Hepatocyte (in vitro differentiated cells): ENCODE measurements at regions not wholly inside any gene's neighbourhood (a gene's known extent, or its start where the extent isn't known, plus 50 kb on each side); places are given as distances from the start of the nearest gene placed in this dataset.
"Not testable (repeated sequence)": the region's sequence is repeated elsewhere in the genome, so short reads cannot be mapped to it uniquely, and the experiment has no call there.

Experiments used
- DNase-seq: peaks from one replicate; pipeline ENCODE4 v3.0.0-alpha.2; 2016; ENCODE audit warnings: low spot score
- H2AFZ ChIP-seq: fragments of 200-600 bp; sonication (generic); 2 replicates; pipeline ENCODE4 v1.6.0; 2016; ENCODE audit warnings: antibody characterized with exemption, mild to moderate bottlenecking
- H3K27ac ChIP-seq: fragments of 200-600 bp; sonication (generic); 2 replicates; pipeline ENCODE4 v1.5.1; 2016; ENCODE audit warnings: mild to moderate bottlenecking
- H3K27me3 ChIP-seq: fragments of 200-600 bp; sonication (generic); 2 replicates; pipeline ENCODE4 v1.6.1; 2016
- H3K36me3 ChIP-seq: fragments of 200-600 bp; sonication (generic); replicated peaks from 2 replicates; pipeline ENCODE4 v1.5.1; 2016; ENCODE audit warnings: low read depth; ENCODE audit not compliant: insufficient read depth
- H3K4me1 ChIP-seq: fragments of 200-600 bp; sonication (generic); 2 replicates; pipeline ENCODE4 v1.5.1; 2016; ENCODE audit warnings: mild to moderate bottlenecking, moderate library complexity; ENCODE audit not compliant: insufficient read depth
- H3K4me2 ChIP-seq: fragments of 200-600 bp; sonication (generic); 2 replicates; pipeline ENCODE4 v1.6.0; 2016
- H3K4me3 ChIP-seq: fragments of 200-600 bp; sonication (generic); 2 replicates; pipeline ENCODE4 v1.5.1; 2016; ENCODE audit warnings: mild to moderate bottlenecking
- H3K79me2 ChIP-seq: fragments of 200-600 bp; sonication (generic); 2 replicates; pipeline ENCODE4 v1.6.0; 2017; ENCODE audit warnings: mild to moderate bottlenecking
- H3K9me2 ChIP-seq: fragments of 200-600 bp; sonication (generic); replicated peaks from 2 replicates; pipeline ENCODE4 v1.6.0; 2017; ENCODE audit warnings: mild to moderate bottlenecking; ENCODE audit not compliant: insufficient read depth
- H3K9me3 ChIP-seq: fragments of 200-600 bp; sonication (generic); 2 replicates; pipeline ENCODE4 v1.5.1; 2016; ENCODE audit warnings: low read depth, mild to moderate bottlenecking
- H4K20me1 ChIP-seq: fragments of 200-600 bp; sonication (generic); 2 replicates; pipeline ENCODE4 v1.6.0; 2016; ENCODE audit warnings: mild to moderate bottlenecking; ENCODE audit not compliant: insufficient read depth, poor library complexity, severe bottlenecking
- EZH2 ChIP-seq: fragments of 200-600 bp; sonication (generic); IDR thresholded peaks from 2 replicates; pipeline ENCODE4 v1.6.1; 2016; ENCODE audit warnings: antibody characterized with exemption, mild to moderate bottlenecking, borderline replicate concordance
- EZH2phosphoT487 ChIP-seq: fragments of 200-600 bp; sonication (generic); IDR thresholded peaks from one replicate; pipeline ENCODE4 v1.6.1; 2018; ENCODE audit warnings: antibody characterized with exemption, mild to moderate bottlenecking, low read depth, moderate library complexity; ENCODE audit not compliant: unreplicated experiment, severe bottlenecking
- WGBS: methylation state at CpG from one replicate; pipeline ENCODE4 v1.1.6; 2016; ENCODE audit warnings: low lambda C conversion rate; ENCODE audit errors: missing lambda C conversion rate; 5-methylcytosine and 5-hydroxymethylcytosine counted together
- TF ChIP-seq, protein P1 (sequence below): fragments of 200-600 bp; sonication (generic); IDR thresholded peaks from 2 replicates; pipeline ENCODE4 v1.5.1; 2016; ENCODE audit warnings: antibody characterized with exemption, mild to moderate bottlenecking; ENCODE audit not compliant: poor library complexity

DNA sequence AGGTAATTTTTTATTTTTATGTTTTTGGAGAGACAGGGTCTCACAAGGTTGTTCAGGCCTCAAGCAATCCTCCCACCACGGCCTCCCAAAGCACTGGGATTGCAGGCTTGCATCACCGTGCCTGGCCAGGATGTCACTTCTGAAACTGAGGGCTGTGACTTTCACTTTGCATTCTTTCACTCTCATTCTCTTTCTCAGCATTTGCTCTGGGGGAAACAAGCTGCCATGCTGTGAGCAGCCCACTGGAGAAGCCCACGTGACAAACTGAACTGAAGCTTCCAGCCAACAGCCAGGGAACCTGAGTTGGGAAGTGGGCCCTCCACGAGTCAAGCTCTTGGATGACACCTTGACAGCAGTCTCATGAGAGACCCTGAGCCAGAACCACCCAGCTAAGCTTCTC lies 109.4 kb downstream of the C5orf15 start:
- Histone ChIP-seq H3K27ac (no peak overlapping the region), H3K79me2 (no peaks in the 10 kb centered on the region), H3K27me3 (no peaks in the 10 kb centered on the region), H3K9me2 (no peaks in the 10 kb centered on the region), H3K4me2 (no peak overlapping the region), H2AFZ (no peak overlapping the region), H4K20me1 (no peaks in the 10 kb centered on the region), H3K9me3 (no peaks in the 10 kb centered on the region), H3K4me3 (no peak overlapping the region), H3K4me1 (no peaks in the 10 kb centered on the region), H3K36me3 (no peaks in the 10 kb centered on the region)
- TF ChIP-seq, protein P1, sequence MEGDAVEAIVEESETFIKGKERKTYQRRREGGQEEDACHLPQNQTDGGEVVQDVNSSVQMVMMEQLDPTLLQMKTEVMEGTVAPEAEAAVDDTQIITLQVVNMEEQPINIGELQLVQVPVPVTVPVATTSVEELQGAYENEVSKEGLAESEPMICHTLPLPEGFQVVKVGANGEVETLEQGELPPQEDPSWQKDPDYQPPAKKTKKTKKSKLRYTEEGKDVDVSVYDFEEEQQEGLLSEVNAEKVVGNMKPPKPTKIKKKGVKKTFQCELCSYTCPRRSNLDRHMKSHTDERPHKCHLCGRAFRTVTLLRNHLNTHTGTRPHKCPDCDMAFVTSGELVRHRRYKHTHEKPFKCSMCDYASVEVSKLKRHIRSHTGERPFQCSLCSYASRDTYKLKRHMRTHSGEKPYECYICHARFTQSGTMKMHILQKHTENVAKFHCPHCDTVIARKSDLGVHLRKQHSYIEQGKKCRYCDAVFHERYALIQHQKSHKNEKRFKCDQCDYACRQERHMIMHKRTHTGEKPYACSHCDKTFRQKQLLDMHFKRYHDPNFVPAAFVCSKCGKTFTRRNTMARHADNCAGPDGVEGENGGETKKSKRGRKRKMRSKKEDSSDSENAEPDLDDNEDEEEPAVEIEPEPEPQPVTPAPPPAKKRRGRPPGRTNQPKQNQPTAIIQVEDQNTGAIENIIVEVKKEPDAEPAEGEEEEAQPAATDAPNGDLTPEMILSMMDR = no peak
- TF ChIP-seq EZH2phosphoT487 (no peak), EZH2 (no peak)
- no peak for DNase-seq
- 88% methylated on average over 4 of the region's 4 CpGs for WGBS

DNA sequence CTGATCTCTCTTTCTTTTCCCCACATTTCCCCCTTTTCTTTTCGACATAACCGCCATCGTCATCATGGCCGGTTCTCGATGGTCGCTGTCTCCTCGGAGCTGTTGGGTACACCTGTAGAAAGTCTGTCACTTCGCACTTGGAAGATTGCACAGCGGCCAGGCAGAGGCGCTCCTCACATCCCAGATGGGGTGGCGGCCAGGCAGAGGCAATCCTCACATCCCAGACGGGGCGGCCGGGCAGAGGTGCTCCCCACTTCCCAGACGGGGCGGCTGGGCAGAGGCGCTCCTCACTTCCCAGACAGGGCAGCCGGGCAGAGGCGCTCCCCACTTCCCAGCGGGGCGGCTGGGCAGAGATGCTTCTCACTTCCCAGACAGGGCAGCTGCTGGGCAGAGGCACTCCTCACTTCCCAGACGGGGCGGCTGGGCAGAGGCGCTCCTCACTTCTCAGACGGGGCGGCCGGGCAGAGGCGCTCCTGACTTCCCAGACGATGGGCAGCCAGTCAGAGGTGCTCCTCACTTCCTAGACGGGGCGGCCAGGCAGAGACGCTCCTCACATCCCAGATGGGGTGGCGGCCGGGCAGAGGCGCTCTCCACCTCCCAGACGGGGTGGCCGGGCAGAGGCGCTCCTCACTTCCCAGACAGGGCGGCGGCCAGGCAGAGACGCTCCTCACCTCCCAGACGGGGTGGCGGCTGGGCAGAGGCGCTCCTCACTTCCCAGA lies 110.7 kb downstream of the C5orf15 start:
- WGBS = 93% methylated on average over 32 of the region's 44 CpGs
- H3K9me3 ChIP-seq, H3K4me1 ChIP-seq, DNase-seq, H3K4me3 ChIP-seq, H3K36me3 ChIP-seq, H4K20me1 ChIP-seq, H2AFZ ChIP-seq, H3K27ac ChIP-seq, H3K4me2 ChIP-seq, H3K9me2 ChIP-seq, H3K79me2 ChIP-seq, H3K27me3 ChIP-seq: not testable (repeated sequence)

DNA sequence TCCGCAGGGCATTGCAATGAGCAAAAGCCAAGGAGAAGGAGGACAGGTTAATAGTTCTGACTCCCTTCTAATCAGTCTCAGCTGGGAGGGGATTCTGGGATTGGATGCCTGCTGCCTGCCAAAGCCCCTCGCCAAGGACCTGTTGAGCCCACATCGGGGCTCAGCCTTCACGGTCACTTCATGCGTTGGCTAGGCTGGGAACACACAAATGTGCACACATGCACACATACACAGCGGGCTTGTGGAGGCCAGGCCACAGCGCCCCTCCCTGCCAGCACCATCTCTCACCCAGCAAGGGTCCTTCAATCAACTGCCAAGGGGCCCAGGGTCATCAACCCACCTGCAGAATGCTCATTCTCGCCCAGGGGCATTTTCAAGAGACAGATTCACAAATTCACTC lies 113.9 kb downstream of the C5orf15 start:
- H3K9me2 ChIP-seq = no peaks in the 10 kb centered on the region
- H3K27ac ChIP-seq = no peak overlapping the region
- H2AFZ ChIP-seq = no peak overlapping the region
- H3K9me3 ChIP-seq = no peaks in the 10 kb centered on the region
- H3K4me1 ChIP-seq = no peaks in the 10 kb centered on the region
- no peaks in the 10 kb centered on the region for H3K36me3 ChIP-seq
- no peaks in the 10 kb centered on the region for H3K79me2 ChIP-seq
- TF ChIP-seq, protein P1 = no peak
- TF ChIP-seq EZH2phosphoT487 = no peak
- no peak for TF ChIP-seq EZH2
- H3K27me3 ChIP-seq = no peaks in the 10 kb centered on the region
- H4K20me1 ChIP-seq = no peaks in the 10 kb centered on the region
- 93% methylated on average over 8 of the region's 8 CpGs for WGBS
- no peak for DNase-seq
- H3K4me3 ChIP-seq = no peak overlapping the region
- H3K4me2 ChIP-seq = no peak overlapping the region

DNA sequence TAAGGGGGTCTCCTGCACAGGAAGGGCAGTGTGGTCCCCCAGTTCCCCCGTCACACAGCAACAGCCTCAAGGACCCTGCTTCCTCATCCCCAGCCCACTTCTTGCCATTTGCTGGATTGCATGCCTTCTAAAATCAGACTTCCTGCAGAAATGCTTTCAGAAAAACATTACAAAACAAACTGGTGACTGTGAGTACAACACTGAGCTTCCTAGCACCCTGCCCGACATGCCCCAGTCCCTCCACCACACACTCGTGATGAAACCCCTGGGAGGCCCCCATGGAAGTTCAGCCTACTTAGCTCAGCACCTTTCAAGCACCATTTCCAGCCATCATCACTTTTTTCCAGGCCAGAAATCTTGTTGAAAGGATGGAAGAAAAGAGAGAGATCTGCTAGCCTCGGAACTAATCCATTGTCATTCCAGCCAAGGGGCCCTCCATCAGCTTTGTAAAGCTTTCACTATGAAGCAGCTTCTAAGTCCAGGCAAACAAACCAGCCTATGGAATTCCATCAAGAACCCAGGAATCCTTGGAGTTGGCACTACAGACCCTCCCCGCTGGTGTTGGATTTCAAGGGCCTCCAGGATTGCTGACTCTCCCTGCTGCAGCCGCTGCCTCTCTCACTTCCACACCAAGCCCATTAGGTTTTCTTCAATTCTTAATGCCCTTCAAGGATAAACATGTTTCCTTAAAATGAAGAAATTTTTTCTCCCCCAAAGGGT lies 114.6 kb downstream of the C5orf15 start:
- H3K4me2 ChIP-seq = no peak overlapping the region
- no peak overlapping the region for H2AFZ ChIP-seq
- WGBS = 64% methylated on average over 6 of the region's 6 CpGs
- TF ChIP-seq EZH2phosphoT487 = no peak
- TF ChIP-seq, protein P1 = no peak
- no peak for TF ChIP-seq EZH2
- no peaks in the 10 kb centered on the region for H3K36me3 ChIP-seq
- H3K27ac ChIP-seq = no peak overlapping the region
- H3K4me1 ChIP-seq = no peaks in the 10 kb centered on the region
- no peak for DNase-seq
- no peak overlapping the region for H3K4me3 ChIP-seq
- H3K27me3 ChIP-seq = no peaks in the 10 kb centered on the region
- H3K9me3 ChIP-seq = no peaks in the 10 kb centered on the region
- H3K79me2 ChIP-seq = no peaks in the 10 kb centered on the region
- no peaks in the 10 kb centered on the region for H3K9me2 ChIP-seq
- H4K20me1 ChIP-seq = no peaks in the 10 kb centered on the region
